RPMI8226 (cell line): ENCODE measurements at regions not wholly inside any gene's neighbourhood (a gene's known extent, or its start where the extent isn't known, plus 50 kb on each side); places are given as distances from the start of the nearest gene placed in this dataset.
A peak's percentile ranks its signal among the peaks of the same experiment; 100 is the strongest.

Experiments
- DNase-seq: peaks from one replicate; pipeline ENCODE4 v3.0.0-alpha.2; 2015

DNA sequence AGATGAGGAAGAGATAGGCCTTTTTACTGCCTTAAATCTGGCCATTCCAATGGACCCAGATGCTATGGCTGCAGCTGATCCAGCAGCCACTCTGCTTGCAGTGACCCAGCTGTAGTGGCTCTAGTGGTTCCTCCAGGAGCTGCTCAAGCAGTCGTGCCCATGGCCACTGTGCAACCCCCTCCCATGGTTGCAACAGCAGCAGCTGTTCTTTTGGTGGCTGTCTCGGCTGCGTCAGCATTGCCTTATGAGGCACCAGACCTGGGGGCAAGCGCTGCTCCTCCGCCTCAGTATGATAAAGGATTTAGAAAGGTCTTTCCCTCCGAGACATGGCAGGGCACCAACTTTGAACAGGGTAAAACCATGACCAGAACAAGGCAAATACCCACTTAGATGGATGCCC, 384.9 kb upstream of the DCC start:
- no peak for DNase-seq

DNA sequence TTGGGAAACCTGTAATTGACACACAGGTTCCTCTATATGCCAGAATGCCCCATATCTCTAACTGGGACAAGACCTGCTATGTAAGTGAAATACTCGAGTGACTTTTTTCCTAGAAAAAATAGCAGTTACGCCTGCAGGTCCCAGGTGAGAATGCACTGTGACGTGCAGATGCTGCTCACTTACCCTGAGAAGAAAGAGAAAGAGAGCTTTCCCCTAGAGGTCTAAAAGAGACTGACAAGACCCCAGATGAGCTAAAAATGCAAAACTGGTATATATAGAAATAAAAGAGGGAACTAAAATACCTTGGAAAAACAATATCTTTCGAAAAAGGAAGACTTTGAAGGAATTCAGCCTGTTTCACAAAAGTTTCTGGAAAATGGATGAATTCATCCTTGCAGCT, 383.0 kb upstream of the DCC start:
- no peak for DNase-seq

DNA sequence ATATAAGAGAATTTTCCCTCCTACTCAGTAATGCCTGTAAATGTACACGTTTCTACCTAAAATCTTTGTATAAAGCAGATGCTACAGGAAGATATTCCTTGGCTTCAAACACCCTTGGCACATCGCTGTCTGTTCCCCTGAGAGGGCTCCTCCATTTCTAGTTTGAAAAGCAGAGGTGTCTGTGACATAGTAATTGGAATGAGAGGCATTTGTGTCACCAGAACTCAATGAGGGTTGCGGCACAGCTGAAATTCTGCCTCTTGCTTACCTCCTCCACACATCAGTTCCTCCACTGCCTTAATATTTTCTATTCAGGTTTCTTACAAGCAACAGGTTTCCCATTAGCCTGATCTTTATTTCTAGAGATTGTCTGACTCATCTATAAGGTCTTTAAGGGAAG, 359.9 kb upstream of the DCC start:
- DNase-seq: no peak

DNA sequence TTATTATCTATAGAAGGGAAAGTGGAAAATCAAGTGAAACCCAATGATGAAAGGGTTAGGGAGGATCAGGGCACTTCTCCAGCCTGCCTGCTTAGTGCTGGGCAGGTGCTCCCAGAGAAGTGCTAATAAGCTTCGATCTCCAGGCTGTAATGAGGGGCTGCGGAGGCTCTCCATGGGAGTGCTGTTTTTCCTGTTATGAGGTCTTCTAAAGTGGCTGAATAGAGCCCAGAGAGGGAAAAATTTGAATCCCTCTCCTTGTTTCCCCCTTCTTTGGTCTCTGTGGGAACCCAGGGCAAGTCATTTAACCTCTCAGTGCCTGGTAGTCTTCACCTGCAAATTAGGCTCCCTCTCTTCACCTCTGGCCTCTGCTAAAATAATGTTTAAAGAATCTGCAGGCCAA, 351.7 kb upstream of the DCC start:
- DNase-seq: no peak

DNA sequence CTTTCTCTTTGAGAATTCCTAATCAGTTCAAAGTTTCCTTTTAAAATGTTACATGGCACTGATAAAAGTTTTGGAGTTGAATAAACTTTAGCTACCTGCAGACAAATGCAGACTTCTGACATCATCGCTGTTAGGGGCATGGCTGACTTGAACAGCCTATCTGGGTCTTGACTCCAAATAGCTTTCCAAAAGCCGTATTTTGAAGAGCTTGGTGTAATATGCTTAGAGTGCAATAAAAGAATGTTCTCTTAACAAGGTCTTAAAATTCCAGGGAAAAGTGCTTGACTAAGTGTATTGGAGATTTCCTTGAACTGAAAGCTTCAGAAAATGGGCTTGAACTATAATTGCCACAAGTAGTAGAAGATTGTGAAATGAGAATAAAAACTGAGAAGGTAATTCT, 342.9 kb upstream of the DCC start:
- DNase-seq: no peak

DNA sequence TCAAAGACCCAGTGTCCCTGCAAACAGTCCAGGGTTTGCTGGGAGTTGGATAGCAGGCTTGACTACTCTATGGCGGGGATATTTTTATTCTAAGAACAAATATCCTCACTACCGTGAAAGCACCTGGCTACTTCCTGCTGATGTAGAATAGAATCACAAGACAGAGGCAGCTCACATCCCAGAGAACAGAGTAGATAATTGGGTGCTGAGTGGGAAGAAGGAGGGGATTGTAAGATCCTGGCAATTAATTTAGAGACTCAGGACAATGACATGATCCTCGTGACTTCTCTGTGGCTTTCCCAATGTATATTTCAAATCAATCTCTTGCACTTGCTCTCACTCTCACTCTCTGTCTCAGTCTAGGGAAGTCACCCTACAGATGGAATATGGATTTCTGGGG, 341.9 kb upstream of the DCC start:
- no peak for DNase-seq

DNA sequence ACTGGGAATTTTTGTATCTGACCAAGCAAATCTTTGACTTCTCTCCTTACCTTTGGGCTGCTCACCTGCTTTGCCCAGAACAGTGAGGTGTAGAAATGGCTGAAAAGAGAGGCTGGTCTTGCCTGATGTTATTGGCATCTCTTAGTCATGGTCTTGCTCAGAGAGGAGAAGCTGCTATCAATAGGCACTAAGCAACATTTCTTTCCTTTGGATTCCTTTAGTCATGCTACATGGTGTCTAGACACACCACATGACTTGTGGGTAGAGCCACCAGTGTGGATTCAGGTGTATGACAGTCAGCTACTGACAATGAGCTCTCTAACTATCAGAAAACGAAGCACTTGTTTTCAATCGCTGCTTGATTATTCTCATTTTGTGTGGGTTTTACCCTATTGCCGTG, 341.3 kb upstream of the DCC start:
- DNase-seq: no peak

DNA sequence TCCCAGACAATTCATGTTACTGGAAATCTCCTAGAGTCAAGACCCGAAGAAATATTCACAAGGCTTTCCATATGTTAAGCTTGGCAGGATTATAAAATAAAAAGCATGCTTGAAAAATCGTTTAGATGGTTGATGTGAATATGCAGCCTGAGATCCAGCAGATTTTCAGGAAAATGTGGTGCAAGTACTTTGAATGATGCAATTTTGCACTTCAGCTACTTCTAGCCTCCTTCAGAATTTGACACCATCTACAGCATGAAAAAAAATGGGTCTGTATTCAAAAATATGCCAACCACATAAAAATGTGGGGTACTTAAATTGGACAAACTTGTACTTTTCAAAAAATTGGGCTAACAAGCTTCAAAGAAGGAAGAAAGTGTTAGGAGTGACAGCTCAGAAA, 340.6 kb upstream of the DCC start:
- no peak for DNase-seq

DNA sequence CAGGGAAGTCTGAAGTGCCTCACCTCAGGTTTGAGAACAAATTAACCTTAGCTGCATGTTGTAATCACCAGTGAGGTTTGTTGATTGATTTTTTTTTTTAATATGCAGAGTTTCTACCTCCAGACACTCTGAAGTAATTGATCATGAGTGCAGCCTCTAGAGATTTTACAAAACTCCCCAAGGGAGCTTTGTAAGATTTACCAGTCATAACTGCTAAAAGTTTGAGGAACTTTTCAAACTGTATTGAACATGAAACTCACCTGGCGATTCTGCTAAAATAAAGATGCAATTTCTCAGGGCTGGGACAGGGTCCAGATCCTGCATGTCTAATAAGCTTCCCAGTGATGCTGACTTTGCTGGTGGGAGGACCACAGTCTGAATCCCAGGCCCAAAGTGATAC, 339.6 kb upstream of the DCC start:
- DNase-seq: peak; percentile 19

DNA sequence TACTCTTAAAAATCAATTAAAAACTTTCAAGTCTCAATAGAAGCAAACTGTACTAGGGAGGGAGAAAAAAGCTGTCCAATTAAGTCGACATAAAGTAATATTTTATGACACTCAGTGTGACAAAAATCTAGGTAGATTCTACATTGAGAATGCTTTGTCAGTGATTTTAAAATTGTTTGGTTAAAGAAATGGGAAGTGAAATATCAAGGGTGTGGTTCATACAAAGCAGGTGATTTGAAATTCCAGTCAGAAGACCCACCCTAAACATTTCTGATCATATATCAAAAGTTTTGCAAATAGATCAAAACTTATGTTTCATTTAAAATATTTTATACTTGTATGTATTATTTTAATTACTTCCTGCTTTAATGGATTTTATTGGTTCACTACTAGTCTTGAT, 338.9 kb upstream of the DCC start:
- DNase-seq: peak; percentile 42

DNA sequence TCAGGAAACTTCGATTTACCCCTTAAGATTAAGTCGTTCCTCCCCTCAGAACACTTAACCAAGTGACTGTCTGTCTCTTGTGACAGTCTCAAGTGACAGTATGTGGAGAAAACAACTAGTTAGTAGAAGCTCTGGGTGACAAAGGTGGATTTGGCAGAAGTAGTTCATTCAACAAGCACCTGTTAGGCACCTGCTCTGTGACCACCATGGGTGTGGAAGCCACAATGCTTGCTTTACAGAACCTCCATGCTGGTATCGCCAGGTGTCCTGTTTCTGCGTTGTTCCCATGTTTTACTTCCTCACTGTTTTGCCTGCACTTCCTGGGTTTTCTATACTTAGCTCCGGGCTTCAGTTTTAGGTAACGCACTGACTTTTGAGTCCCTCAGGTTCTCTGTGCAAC, 337.4 kb upstream of the DCC start:
- peak; percentile 81 for DNase-seq

DNA sequence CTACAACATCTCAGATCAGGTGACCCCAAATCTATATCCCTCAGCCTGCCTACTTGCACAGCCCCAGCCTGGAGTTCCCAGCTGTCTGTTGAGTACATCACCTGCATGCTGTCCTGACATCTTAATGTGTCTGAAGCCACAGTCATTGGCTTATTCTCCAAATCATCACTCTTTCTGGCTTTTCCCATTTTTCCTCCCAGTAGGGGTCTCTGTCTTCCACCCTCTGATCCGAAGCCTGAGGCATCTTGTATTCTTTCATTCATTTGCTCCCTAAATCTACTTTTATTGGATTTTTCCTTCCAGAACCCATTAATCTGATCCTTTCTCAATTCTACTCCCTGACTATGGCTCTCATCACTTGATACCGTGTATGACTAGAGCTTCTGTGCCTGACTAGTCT, 332.9 kb upstream of the DCC start:
- no peak for DNase-seq

DNA sequence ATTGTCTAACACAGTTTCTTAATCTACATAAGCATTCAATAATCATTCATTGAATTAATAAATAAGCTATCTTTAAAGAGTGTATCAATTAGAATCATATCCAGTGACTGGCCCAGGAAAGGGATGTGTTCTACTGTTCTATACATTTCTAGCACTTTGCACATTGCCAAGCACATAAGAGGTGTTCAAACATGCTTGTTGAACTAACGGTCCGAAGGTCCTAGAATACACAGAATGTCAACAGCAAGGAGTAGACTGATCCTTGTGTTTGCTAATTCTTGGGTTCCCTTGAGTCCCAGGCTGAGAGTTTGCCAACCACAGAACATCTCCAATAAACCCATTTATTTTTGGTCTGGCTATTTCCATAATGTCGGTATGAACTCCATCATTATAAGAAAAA, 331.7 kb upstream of the DCC start:
- no peak for DNase-seq

DNA sequence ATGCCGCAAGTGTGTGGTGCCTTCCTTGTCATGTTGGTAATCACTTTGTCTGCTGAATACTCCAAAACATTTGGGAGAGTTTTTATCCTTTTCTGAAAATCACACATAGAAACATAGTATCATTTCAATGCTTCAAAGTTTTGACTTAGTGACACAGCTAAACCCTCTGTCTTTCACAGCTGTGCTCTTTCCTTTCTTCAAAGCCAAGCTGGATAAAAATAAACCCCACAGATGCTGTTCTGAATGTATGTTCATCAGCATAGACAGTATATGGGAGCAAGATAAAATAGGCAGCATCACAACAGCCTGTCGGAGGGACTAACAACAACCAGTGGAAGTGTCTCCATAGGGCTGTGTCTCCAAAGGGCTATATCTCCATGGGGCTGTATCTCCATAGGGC, 331.3 kb upstream of the DCC start:
- DNase-seq: peak; percentile 21

DNA sequence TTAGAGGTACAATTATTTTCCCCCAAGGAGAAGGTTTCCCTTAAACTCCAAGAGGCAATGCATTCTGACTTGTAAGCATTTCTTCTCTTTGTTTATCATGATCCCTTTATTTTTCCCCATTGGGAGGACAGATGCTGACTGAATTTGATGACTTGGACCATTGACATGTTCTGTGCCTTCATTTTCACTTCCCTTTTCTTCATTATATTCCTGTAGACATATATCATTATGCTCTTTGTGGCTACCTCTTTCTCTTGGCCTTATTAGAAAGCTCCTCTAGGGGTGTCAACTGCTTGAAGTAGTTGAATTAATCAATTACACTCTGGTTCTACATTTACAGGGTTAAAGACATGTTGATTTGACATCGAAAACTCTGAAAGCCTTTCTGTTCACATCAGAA, 330.0 kb upstream of the DCC start:
- DNase-seq: peak; percentile 69

DNA sequence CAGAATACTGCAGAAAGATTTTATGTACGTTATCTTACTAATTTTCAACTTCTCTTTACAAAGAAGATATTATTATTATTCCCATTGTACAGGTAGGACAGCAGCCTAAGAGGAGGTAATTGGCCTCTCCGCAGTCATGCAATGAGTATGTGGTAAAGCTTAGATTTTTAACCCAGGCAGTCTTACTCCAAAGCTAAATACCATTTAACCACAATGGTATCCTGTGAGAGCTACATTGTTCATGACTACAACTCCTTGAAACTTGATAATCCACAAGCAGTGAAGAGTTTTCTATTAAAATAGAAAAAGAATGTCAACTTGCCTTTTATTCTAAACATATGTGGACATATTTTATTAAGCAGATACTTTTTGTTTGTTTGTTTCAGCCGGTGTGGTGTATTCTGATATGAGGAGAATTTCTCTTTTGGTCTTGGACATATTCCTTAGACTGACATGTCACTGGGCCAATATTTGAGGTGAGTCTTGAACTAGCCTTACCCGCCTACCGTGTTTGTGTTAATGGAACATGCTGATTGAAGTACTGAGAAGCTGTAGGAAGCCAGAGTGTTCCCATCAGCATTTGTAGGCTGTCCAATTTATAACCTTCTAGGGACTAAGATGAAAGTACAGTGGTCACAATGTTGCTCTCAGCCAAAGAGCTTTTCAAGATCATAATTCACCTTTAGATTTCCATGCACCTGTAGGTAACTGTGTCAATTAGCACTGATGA, 293.9 kb upstream of the DCC start:
- no peak for DNase-seq

DNA sequence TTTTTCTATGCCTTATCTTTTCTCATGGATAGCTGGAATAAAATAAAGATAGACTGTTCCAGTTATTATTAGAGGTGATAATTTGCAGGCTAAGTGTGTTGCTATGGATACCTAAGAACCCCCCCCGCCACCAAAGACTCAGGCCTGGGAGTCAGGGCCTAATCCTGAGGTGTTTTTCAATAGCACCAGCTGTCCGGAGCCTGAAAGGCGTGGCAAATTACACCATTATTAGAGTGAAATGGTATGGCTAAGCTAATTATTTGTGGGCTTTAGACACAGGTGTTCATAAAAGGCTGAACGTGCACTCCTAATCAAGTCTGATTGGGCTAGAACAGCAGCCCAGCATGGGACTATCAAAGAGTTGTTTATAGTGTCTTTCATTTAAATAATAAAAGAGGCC, 293.2 kb upstream of the DCC start:
- DNase-seq: peak; percentile 8

DNA sequence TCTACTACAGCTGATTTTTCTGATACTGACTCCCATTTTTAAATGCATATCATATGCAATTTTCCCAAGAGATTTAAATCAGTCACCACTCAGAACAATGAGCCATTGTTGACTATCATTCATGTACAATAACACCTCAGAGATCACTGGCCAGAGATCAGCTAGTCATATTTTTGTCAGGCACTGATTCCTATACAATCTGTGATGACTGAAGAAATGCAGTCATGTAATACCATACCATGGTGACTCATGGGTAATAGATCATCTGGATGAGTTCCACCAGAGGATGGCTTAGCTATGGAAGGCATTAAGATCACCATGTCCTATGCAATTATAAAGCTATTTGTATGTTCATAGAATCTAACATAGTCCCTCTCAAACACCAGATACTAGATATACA, 285.7 kb upstream of the DCC start:
- DNase-seq: no peak

DNA sequence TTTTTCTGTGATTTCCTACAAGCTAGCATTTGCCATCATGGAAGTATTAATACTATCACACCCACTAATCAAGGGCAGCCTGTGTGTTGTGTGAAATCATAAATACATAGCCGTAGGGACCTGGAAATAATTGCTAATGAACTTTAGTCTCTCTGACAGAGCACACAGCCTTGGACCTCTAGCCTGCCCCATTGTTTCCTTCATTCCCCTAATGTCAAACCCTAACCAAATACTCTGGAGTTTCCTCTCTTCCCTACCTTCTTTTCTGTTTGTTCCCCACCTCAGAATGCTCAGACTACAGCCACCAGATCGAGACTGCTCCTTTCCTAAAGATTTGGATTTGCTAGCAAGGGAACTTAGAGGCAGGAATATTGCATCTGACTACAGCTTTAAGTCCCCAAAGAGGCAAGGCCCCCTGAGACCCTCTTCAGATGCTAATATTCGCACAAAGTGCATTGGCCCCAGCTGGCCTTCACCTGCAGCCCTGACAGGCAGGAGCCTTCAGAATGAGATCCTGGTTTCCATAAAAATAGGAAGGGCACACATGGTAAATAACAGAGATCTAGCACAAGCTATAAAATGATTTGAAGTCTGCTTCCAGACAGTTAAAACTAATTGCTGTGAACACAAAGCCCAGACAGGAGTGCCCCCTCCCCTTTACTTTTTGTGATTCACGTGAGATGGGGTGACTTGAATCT, 279.2 kb upstream of the DCC start:
- no peak for DNase-seq

DNA sequence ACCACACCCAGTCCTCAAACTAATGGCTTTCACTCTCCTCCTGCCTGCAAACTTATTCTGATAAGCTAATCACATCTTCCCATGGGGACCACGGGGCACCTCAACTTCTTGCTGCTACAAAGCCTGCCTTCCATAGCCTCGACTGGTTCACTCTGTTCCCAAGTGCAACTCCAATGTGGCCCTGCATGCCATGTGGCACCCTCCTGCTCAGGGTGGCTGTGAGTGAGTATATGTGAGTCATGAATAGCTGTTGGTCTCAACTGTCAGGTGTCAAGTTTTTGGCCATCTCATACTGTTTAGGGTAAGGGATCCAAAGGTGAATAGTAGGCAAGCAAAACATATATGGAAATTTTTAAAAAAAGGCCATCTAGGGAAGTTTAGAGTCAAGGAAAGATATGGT, 276.1 kb upstream of the DCC start:
- no peak for DNase-seq

DNA sequence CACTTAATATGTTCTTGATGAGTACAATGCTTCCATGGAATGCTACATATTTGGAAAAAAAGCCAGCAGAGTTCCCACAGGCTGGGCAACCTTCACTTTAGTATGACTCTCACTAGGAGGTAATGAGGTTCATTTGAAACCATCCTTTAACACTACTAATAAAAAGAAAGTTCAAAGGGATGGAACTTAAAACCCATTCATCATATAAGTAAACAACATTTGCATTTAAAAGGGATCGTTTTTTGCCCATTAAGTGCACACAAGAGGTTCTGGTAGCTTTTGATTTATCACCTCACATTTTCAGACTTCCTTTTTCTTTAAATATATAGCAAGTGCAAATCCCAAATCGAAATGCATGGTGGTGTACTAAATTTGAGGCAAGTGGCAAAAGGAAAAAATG, 270.8 kb upstream of the DCC start:
- DNase-seq: no peak

DNA sequence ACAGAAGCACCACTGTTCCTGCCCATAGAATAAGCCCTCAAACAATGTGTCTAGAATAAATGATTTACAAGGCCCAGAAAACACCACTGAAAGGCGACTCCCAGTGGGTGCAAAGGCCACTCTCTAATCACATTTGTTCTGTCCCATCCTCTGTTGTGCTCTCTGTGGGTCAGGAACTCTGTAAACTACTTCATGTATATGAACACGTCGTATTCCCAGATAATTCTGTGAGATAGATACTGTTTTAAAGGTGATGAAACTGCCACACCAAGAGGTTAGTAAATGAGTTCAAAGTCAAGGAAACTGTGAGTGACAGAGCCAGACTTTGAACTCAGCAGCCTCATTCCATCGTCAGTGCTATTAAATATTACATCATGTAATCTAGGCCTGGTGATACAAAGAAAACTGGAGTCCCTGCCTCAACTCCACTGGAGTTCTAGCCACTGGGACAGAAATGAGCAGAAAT, 269.7 kb upstream of the DCC start:
- no peak for DNase-seq

DNA sequence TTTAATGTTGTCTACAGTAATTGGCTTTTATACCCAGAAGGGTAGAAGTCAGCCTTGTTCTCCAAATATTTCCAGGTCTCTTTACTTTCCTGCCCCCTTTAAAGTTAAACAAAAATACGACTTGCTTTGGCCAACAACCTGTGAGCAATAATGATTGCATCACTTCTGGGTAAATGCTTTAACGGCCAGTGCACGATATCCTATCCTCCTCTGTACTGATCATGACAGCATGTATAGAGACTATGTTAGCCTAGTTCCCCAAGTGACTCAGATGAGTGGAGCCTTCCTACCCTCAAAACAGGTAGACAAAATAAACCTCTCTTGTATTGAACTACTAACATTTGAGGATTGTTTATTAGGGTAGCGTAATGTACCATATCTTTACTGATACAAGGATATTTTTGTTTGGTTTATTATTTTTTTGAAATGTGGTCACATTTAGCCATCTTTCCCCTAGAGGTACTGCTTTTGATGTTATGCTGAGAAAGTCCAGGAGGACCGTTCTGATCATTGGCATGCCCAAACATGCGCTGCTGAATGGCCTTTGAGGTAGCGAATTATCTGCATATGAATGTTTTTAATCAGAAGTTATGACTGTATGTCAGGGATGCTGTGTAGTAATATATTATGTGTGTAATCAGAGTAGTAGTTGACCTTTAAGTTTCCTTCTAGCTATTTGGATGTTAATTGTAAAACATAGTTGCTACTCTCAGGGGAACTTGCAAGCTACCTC, 262.6 kb upstream of the DCC start:
- no peak for DNase-seq

DNA sequence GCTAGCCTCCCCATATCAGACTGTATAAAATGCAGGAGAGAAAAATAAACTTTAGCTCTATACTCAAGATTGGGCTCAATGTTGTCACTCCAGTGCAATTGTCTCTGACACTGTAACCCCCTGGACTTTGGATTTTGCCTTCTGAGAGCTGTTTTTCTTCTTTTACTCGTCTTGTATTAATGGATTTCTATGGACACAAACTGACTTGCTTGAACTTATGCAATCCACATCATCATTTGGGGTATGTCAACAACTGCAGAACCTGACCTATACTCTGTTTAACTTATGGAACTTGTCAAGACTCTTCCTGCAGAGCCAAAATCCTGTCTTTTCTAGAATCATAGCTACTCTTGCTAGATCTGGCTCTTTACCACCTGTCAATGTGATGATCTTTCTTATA, 257.8 kb upstream of the DCC start:
- DNase-seq: no peak
